GM12892 (cell line): ENCODE measurements at regions not wholly inside any gene's neighbourhood (a gene's known extent, or its start where the extent isn't known, plus 50 kb on each side); places are given as distances from the start of the nearest gene placed in this dataset.
"Not testable (repeated sequence)": the region's sequence is repeated elsewhere in the genome, so short reads cannot be mapped to it uniquely, and the experiment has no call there.

Source experiments
- DNase-seq: peaks from one replicate; pipeline ENCODE4 v3.0.0; 2011; ENCODE audit not compliant: insufficient read length
- FAIRE-seq: peaks from 2 replicates; lab custom pipeline; 2011; peaks lifted over from hg19 to GRCh38; lab: Jason Lieb, UNC
- POLR2A ChIP-seq: IDR thresholded peaks from 2 replicates; pipeline ENCODE4 v1.6.1; 2011; ENCODE audit warnings: low read depth, low read length, control low read depth
- POLR2AphosphoS5 ChIP-seq: IDR thresholded peaks from 2 replicates; pipeline ENCODE4 v1.6.1; 2011; ENCODE audit warnings: low read depth, low read length, control low read depth
- TAF1 ChIP-seq: IDR thresholded peaks from 2 replicates; pipeline ENCODE4 v1.6.1; 2011; ENCODE audit warnings: low read depth, mild to moderate bottlenecking, control low read depth, low read length, borderline replicate concordance

- no peak for TF ChIP-seq TAF1
- TF ChIP-seq POLR2AphosphoS5: no peak
- TF ChIP-seq POLR2A: no peak
- FAIRE-seq (no peak), DNase-seq (no peak)
These were observed 217.4 kb downstream of the CENPC start for GRCh38 chr4:67328018-67328278.

- DNase-seq: peak; percentile 27
- peak; percentile 67 for FAIRE-seq
- TF ChIP-seq TAF1 (no peak), POLR2A (no peak), POLR2AphosphoS5 (no peak)
These were observed 217.9 kb downstream of the CENPC start for GRCh38 chr4:67327245-67328017.

- TF ChIP-seq POLR2A: no peak
- no peak for TF ChIP-seq POLR2AphosphoS5
- no peak for TF ChIP-seq TAF1
- FAIRE-seq: no peak
These were observed 219.5 kb downstream of the CENPC start for GRCh38 chr4:67325791-67326190.

GRCh38 chr4:67320645-67321044 lies 224.7 kb downstream of the CENPC start:
- DNase-seq: no peak
- FAIRE-seq: no peak
- TF ChIP-seq POLR2A (no peak), TAF1 (no peak)

More at GRCh38 chr4:67325791-67326190, 219.5 kb downstream of the CENPC start:
- DNase-seq: no peak

GRCh38 chr4:67319607-67320006 lies 225.7 kb downstream of the CENPC start:
- not testable (repeated sequence) for DNase-seq, FAIRE-seq

- DNase-seq, FAIRE-seq: not testable (repeated sequence)
These were observed 244.7 kb downstream of the CENPC start for GRCh38 chr4:67300497-67301185.

GRCh38 chr4:67292636-67293035 lies 252.7 kb downstream of the CENPC start:
- no peak for FAIRE-seq
- no peak for DNase-seq
- TF ChIP-seq TAF1 (no peak), POLR2A (no peak), POLR2AphosphoS5 (no peak)

- no peak for TF ChIP-seq POLR2A
- no peak for TF ChIP-seq TAF1
- no peak for TF ChIP-seq POLR2AphosphoS5
- FAIRE-seq (no peak), DNase-seq (no peak)
These were observed 253.3 kb downstream of the CENPC start for GRCh38 chr4:67292045-67292444.

- no peak for FAIRE-seq
These were observed 253.7 kb downstream of the CENPC start for GRCh38 chr4:67291644-67292043.

GRCh38 chr4:67288964-67289363 lies 256.3 kb downstream of the CENPC start:
- no peak for FAIRE-seq
- no peak for DNase-seq
- TF ChIP-seq POLR2AphosphoS5: no peak
- no peak for TF ChIP-seq TAF1
- no peak for TF ChIP-seq POLR2A

More at GRCh38 chr4:67291644-67292043, 253.7 kb downstream of the CENPC start:
- no peak for DNase-seq
- no peak for TF ChIP-seq POLR2A
- TF ChIP-seq POLR2AphosphoS5: no peak
- no peak for TF ChIP-seq TAF1

GRCh38 chr4:67286724-67287123 lies 258.6 kb downstream of the CENPC start:
- DNase-seq (no peak), FAIRE-seq (no peak)
- no peak for TF ChIP-seq POLR2AphosphoS5
- no peak for TF ChIP-seq POLR2A
- TF ChIP-seq TAF1: no peak

- FAIRE-seq: no peak
- no peak for DNase-seq
- TF ChIP-seq POLR2AphosphoS5 (no peak), TAF1 (no peak), POLR2A (no peak)
These were observed 262.6 kb downstream of the CENPC start for GRCh38 chr4:67282749-67283148.
